22Rv1 (cell line): ENCODE measurements at regions not wholly inside any gene's neighbourhood (a gene's known extent, or its start where the extent isn't known, plus 50 kb on each side); places are given as distances from the start of the nearest gene placed in this dataset.

ENCODE experiments used
- CTCF ChIP-seq: fragments of 450-650 bp; IDR thresholded peaks from 2 replicates; pipeline ENCODE4 v1.5.1; 2017; ENCODE audit warnings: mild to moderate bottlenecking
- ZFX ChIP-seq: fragments of 450-650 bp; IDR thresholded peaks from 2 replicates; pipeline ENCODE4 v1.6.1; 2017; ENCODE audit warnings: antibody characterized with exemption, borderline replicate concordance

- no peak for TF ChIP-seq CTCF
- TF ChIP-seq ZFX = no peak
Observed at GRCh38 chr2:212901604-212902275, 249.7 kb downstream of the IKZF2 start.
